H9 (cell line): ENCODE measurements at regions not wholly inside any gene's neighbourhood (a gene's known extent, or its start where the extent isn't known, plus 50 kb on each side); places are given as distances from the start of the nearest gene placed in this dataset.

Experiments used
- DNase-seq: peaks from one replicate; pipeline ENCODE4 v3.0.0-alpha.2; 2017
- H2AFZ ChIP-seq: one replicate; pipeline ENCODE4 v1.6.1; 2013; ENCODE audit warnings: mild to moderate bottlenecking, low read length, control low read depth, moderate library complexity
- H2AK5ac ChIP-seq: 2 replicates; pipeline ENCODE4 v1.6.1; 2013; ENCODE audit warnings: low read length, control low read depth, mixed read lengths; ENCODE audit not compliant: insufficient read length
- H2BK120ac ChIP-seq: one replicate; pipeline ENCODE4 v1.6.1; 2013; ENCODE audit warnings: low read depth, mild to moderate bottlenecking, low read length, control low read depth, inconsistent platforms; ENCODE audit not compliant: poor library complexity, severe bottlenecking
- H2BK12ac ChIP-seq: 2 replicates; pipeline ENCODE4 v1.6.1; 2013; ENCODE audit warnings: low read length, control low read depth, mixed read lengths, low read depth; ENCODE audit not compliant: insufficient read length
- H2BK15ac ChIP-seq: 2 replicates; pipeline ENCODE4 v1.6.1; 2013; ENCODE audit warnings: low read depth, low read length, control low read depth
- H2BK20ac ChIP-seq: one replicate; pipeline ENCODE4 v1.6.1; 2013; ENCODE audit warnings: low read depth, mild to moderate bottlenecking, low read length, control low read depth, inconsistent platforms; ENCODE audit not compliant: poor library complexity, severe bottlenecking
- H2BK5ac ChIP-seq: 2 replicates; pipeline ENCODE4 v1.6.1; 2013; ENCODE audit warnings: low read length, control low read depth, mixed read lengths; ENCODE audit not compliant: insufficient read length
- H3K14ac ChIP-seq: 2 replicates; pipeline ENCODE4 v1.6.1; 2013; ENCODE audit warnings: low read length, control low read depth; ENCODE audit not compliant: insufficient read depth
- H3K18ac ChIP-seq: 2 replicates; pipeline ENCODE4 v1.6.1; 2013; ENCODE audit warnings: low read depth, mild to moderate bottlenecking, mixed read lengths, low read length, control low read depth; ENCODE audit not compliant: insufficient read length
- H3K23ac ChIP-seq: 2 replicates; pipeline ENCODE4 v1.6.1; 2013; ENCODE audit warnings: low read length, control low read depth, mixed read lengths, low read depth; ENCODE audit not compliant: insufficient read length
- H3K23me2 ChIP-seq: 2 replicates; pipeline ENCODE4 v1.6.1; 2013; ENCODE audit warnings: low read depth, mild to moderate bottlenecking, mixed read lengths, low read length, control low read depth; ENCODE audit not compliant: insufficient read length, poor library complexity, severe bottlenecking
- H3K27ac ChIP-seq: 2 replicates; pipeline ENCODE4 v1.5.1; 2013; ENCODE audit warnings: low read length, control low read depth, mixed read lengths, low read depth; ENCODE audit not compliant: insufficient read length
- H3K27me3 ChIP-seq: 2 replicates; pipeline ENCODE4 v1.6.1; 2013; ENCODE audit warnings: low read length, control low read depth, inconsistent platforms; ENCODE audit not compliant: insufficient read depth
- H3K4ac ChIP-seq: 2 replicates; pipeline ENCODE4 v1.6.1; 2013; ENCODE audit warnings: low read depth, mild to moderate bottlenecking, control low read depth, inconsistent platforms, low read length, moderate library complexity
- H3K4me1 ChIP-seq: 2 replicates; pipeline ENCODE4 v1.6.1; 2013; ENCODE audit warnings: low read length, control low read depth, inconsistent platforms; ENCODE audit not compliant: insufficient read depth
- H3K4me2 ChIP-seq: 2 replicates; pipeline ENCODE4 v1.6.1; 2013; ENCODE audit warnings: low read length, control low read depth, mixed read lengths; ENCODE audit not compliant: insufficient read length, insufficient read depth
- H3K56ac ChIP-seq: 2 replicates; pipeline ENCODE4 v1.6.1; 2013; ENCODE audit warnings: low read depth, mild to moderate bottlenecking, mixed read lengths, low read length, control low read depth; ENCODE audit not compliant: insufficient read length
- H3K79me1 ChIP-seq: 2 replicates; pipeline ENCODE4 v1.6.1; 2013; ENCODE audit warnings: low read depth, mild to moderate bottlenecking, moderate library complexity, low read length, control low read depth, inconsistent platforms; ENCODE audit not compliant: insufficient read depth, poor library complexity, severe bottlenecking
- H3K79me2 ChIP-seq: 2 replicates; pipeline ENCODE4 v1.6.1; 2013; ENCODE audit warnings: low read length, control low read depth, inconsistent platforms; ENCODE audit not compliant: insufficient read depth
- H3K9ac ChIP-seq: 2 replicates; pipeline ENCODE4 v1.6.1; 2013; ENCODE audit warnings: low read length, control low read depth, mixed read lengths; ENCODE audit not compliant: insufficient read length; ENCODE audit errors: extremely low read depth
- H3K9me3 ChIP-seq: one replicate; pipeline ENCODE4 v1.6.1; 2013; ENCODE audit warnings: low read depth, low read length, inconsistent platforms; ENCODE audit not compliant: control insufficient read depth
- H3T11ph ChIP-seq: one replicate; pipeline ENCODE4 v1.6.1; 2013; ENCODE audit warnings: mild to moderate bottlenecking, low read length, control low read depth, inconsistent platforms
- H4K20me1 ChIP-seq: one replicate; pipeline ENCODE4 v1.6.1; 2013; ENCODE audit not compliant: control insufficient read depth, insufficient read length, insufficient read depth
- H4K5ac ChIP-seq: 2 replicates; pipeline ENCODE4 v1.6.1; 2013; ENCODE audit warnings: low read depth, mild to moderate bottlenecking, mixed read lengths, low read length, control low read depth; ENCODE audit not compliant: insufficient read length
- H4K8ac ChIP-seq: replicated peaks from 2 replicates; pipeline ENCODE4 v1.6.1; 2013; ENCODE audit warnings: low read length, control low read depth, mixed read lengths, low read depth; ENCODE audit not compliant: insufficient read length
- H4K91ac ChIP-seq: 2 replicates; pipeline ENCODE4 v1.6.1; 2013; ENCODE audit warnings: low read depth, mild to moderate bottlenecking, moderate library complexity, mixed read lengths, low read length, control low read depth; ENCODE audit not compliant: insufficient read length
- H3K27ac Mint-ChIP-seq, 3 experiments: 2 replicates in 2 of 3; 3 replicates in 1 of 3; pipeline ENCODE4 v1.8.0; 2020 to 2021; ENCODE audit warnings: mixed read lengths in 3 of 3, mild to moderate bottlenecking in 1 of 3, moderate library complexity in 1 of 3
- H3K27me3 Mint-ChIP-seq: 2 replicates; pipeline ENCODE4 v1.8.0; 2021; ENCODE audit warnings: low read depth, mild to moderate bottlenecking, moderate library complexity, mixed read lengths
- H3K36me3 Mint-ChIP-seq, 3 experiments: 2 replicates in 2 of 3; 3 replicates in 1 of 3; pipeline ENCODE4 v1.8.0; 2020 to 2021; ENCODE audit warnings: low read depth in 3 of 3, mixed read lengths in 3 of 3; ENCODE audit not compliant: insufficient read depth in 1 of 3
- H3K4me1 Mint-ChIP-seq, 2 experiments: 2 replicates each; pipeline ENCODE4 v1.8.0; 2020; ENCODE audit warnings: mixed read lengths in 2 of 2
- H3K4me3 Mint-ChIP-seq, 2 experiments: 2 replicates in 1 of 2; 3 replicates in 1 of 2; pipeline ENCODE4 v1.8.0; 2020 to 2021; ENCODE audit warnings: mild to moderate bottlenecking in 2 of 2, mixed read lengths in 2 of 2, moderate library complexity in 1 of 2
- H3K9me3 Mint-ChIP-seq, 2 experiments: 2 replicates in 1 of 2; 3 replicates in 1 of 2; pipeline ENCODE4 v1.8.0; 2020; ENCODE audit warnings: mild to moderate bottlenecking in 2 of 2, mixed read lengths in 2 of 2, moderate library complexity in 1 of 2
- CTCF ChIP-seq: fragments of 200-600 bp; sonication (generic); conservative IDR thresholded peaks from 3 replicates; pipeline ENCODE4 v1.8.0; 2021; ENCODE audit warnings: antibody characterized with exemption, mild to moderate bottlenecking
- WGBS: extraction: QIAGEN DNeasy Blood & Tissue Kit; methylation state at CpG from one replicate; pipeline ENCODE4 v1.1.7; 2013; ENCODE audit warnings: missing lambda C conversion rate, low lambda C conversion rate, mixed read lengths; ENCODE audit not compliant: insufficient read length; ENCODE audit errors: extremely low coverage; 5-methylcytosine and 5-hydroxymethylcytosine counted together

GRCh38 chr10:80697926-80698325 lies 160.2 kb downstream of the SH2D4B start:
- H4K8ac ChIP-seq, result no peak overlapping the region
- no peak overlapping the region for H3K27ac ChIP-seq
- H2BK120ac ChIP-seq, result no peak overlapping the region
- no peak for DNase-seq
- H2AK5ac ChIP-seq, result no peak overlapping the region
- H3K4me2 ChIP-seq, result no peak overlapping the region
- no peak overlapping the region for H3T11ph ChIP-seq
- no peak overlapping the region for H2BK20ac ChIP-seq
- H3K23me2 ChIP-seq, result no peaks in the 10 kb centered on the region
- no peak overlapping the region for H4K91ac ChIP-seq
- H2BK15ac ChIP-seq, result no peak overlapping the region
- no peaks in the 10 kb centered on the region for H3K79me1 ChIP-seq
- H4K20me1 ChIP-seq, result no peaks in the 10 kb centered on the region
- Mint-ChIP-seq H3K36me3 (no peaks in the 10 kb centered on the region), H3K27me3 (no peaks in the 10 kb centered on the region), H3K9me3 (no peaks in the 10 kb centered on the region; a peak in 1 of 5 replicates), H3K4me1 (peaks cover 1 to 5% of the 10 kb centered on the region in 2 experiments; a peak in 2 of 4 replicates), H3K4me3 (no peak overlapping the region), H3K27ac (no peak overlapping the region)
- no CpG with 5 or more reads among the region's 2 CpGs for WGBS
- H3K9me3 ChIP-seq, result no peaks in the 10 kb centered on the region
- no peak for TF ChIP-seq CTCF
- no peaks in the 10 kb centered on the region for H3K4me1 ChIP-seq
- no peak overlapping the region for H3K4ac ChIP-seq
- H3K23ac ChIP-seq, result no peak overlapping the region
- no peak overlapping the region for H3K18ac ChIP-seq
- no peak overlapping the region for H4K5ac ChIP-seq
- no peak overlapping the region for H2AFZ ChIP-seq
- no peak overlapping the region for H3K14ac ChIP-seq
- H3K79me2 ChIP-seq, result no peaks in the 10 kb centered on the region
- no peak overlapping the region for H3K9ac ChIP-seq
- H3K27me3 ChIP-seq, result no peaks in the 10 kb centered on the region
- H2BK12ac ChIP-seq, result no peak overlapping the region
- H2BK5ac ChIP-seq, result no peak overlapping the region
- H3K56ac ChIP-seq, result no peak overlapping the region
